IMR-90 (cell line): ENCODE measurements at regions not wholly inside any gene's neighbourhood (a gene's known extent, or its start where the extent isn't known, plus 50 kb on each side); places are given as distances from the start of the nearest gene placed in this dataset.

ENCODE experiments used
- ATAC-seq: fragments of 200-7000 bp; cut with Tn5 transposase; 2 replicates; pipeline ENCODE4 v1.9.1; 2020; ENCODE audit warnings: low read depth, mild to moderate bottlenecking, moderate library complexity
- BruUV-seq: library from RNA; stranded (reverse); fragments of 400-500 nt; replicated peaks from 2 replicates; lab custom pipeline; 2021; lab: Mats Ljungman, UMichigan
- CTCF ChIA-PET: fragments of 300-600 bp; formaldehyde crosslinking; extraction: SDS; loops from one replicate; lab custom pipeline; 2021; ENCODE audit warnings: antibody characterized with exemption; lab: Yijun Ruan, JAX
- POLR2A ChIA-PET: fragments of 300-600 bp; sonication (Branson Sonifier 250); formaldehyde crosslinking; loops from one replicate; lab custom pipeline; 2022; ENCODE audit warnings: antibody characterized with exemption; ENCODE audit not compliant: unreplicated experiment; lab: Charles Lee
- DNase-seq: peaks from one replicate; pipeline ENCODE4 v3.0.0; 2013
- H2AFZ ChIP-seq: replicated peaks from 2 replicates; pipeline ENCODE3; 2013; ENCODE audit warnings: low read length, mild to moderate bottlenecking; ENCODE audit not compliant: poor library complexity
- H2AK5ac ChIP-seq: 2 replicates; pipeline ENCODE4 v1.6.1; 2013; ENCODE audit warnings: low read depth, low read length, inconsistent platforms
- H2AK9ac ChIP-seq: replicated peaks from 2 replicates; pipeline ENCODE3; 2013; ENCODE audit warnings: mild to moderate bottlenecking, low read depth, low read length, moderate library complexity; ENCODE audit not compliant: poor library complexity
- H2BK120ac ChIP-seq: 2 replicates; pipeline ENCODE4 v1.6.1; 2013; ENCODE audit warnings: low read depth, low read length, inconsistent platforms
- H2BK15ac ChIP-seq: 3 replicates; pipeline ENCODE4 v1.6.1; 2013; ENCODE audit warnings: low read depth, low read length, inconsistent platforms
- H2BK20ac ChIP-seq: 2 replicates; pipeline ENCODE4 v1.6.1; 2013; ENCODE audit warnings: low read depth, mild to moderate bottlenecking, inconsistent platforms, low read length, moderate library complexity
- H2BK5ac ChIP-seq: 2 replicates; pipeline ENCODE4 v1.6.1; 2013; ENCODE audit warnings: mild to moderate bottlenecking, low read depth, low read length, inconsistent platforms; ENCODE audit not compliant: poor library complexity, severe bottlenecking
- H3K14ac ChIP-seq: replicated peaks from 2 replicates; pipeline ENCODE4 v1.6.1; 2013; ENCODE audit warnings: low read depth, low read length, inconsistent platforms
- H3K18ac ChIP-seq: 2 replicates; pipeline ENCODE4 v1.6.1; 2013; ENCODE audit warnings: low read depth, low read length, control low read depth
- H3K23ac ChIP-seq: 2 replicates; pipeline ENCODE4 v1.6.1; 2013; ENCODE audit warnings: low read depth, low read length, inconsistent platforms
- H3K27ac ChIP-seq: 2 replicates; pipeline ENCODE4 v1.5.1; 2013; ENCODE audit warnings: mild to moderate bottlenecking, control low read depth, low read length; ENCODE audit not compliant: insufficient read depth
- H3K27me3 ChIP-seq: 2 replicates; pipeline ENCODE4 v1.6.1; 2013; ENCODE audit warnings: low read length; ENCODE audit not compliant: control insufficient read depth, insufficient read depth
- H3K36me3 ChIP-seq: 2 replicates; pipeline ENCODE4 v1.6.1; 2013; ENCODE audit warnings: low read length, mixed read lengths; ENCODE audit not compliant: control insufficient read depth, insufficient read depth
- H3K4ac ChIP-seq: 2 replicates; pipeline ENCODE4 v1.6.1; 2013; ENCODE audit warnings: low read depth, low read length, inconsistent platforms
- H3K4me1 ChIP-seq: 2 replicates; pipeline ENCODE4 v1.6.1; 2013; ENCODE audit warnings: low read length, mixed read lengths; ENCODE audit not compliant: control insufficient read depth, insufficient read depth
- H3K4me2 ChIP-seq: 2 replicates; pipeline ENCODE4 v1.6.1; 2013; ENCODE audit warnings: low read depth, mild to moderate bottlenecking, control low read depth, low read length, moderate library complexity
- H3K4me3 ChIP-seq: 2 replicates; pipeline ENCODE4 v1.5.1; 2013; ENCODE audit warnings: low read depth, mild to moderate bottlenecking, control low read depth, low read length, moderate library complexity; ENCODE audit not compliant: insufficient read depth
- H3K56ac ChIP-seq: 2 replicates; pipeline ENCODE4 v1.6.1; 2013; ENCODE audit warnings: low read length, inconsistent platforms; ENCODE audit not compliant: insufficient read depth; ENCODE audit errors: extremely low read depth
- H3K79me1 ChIP-seq, 2 experiments: 2 replicates each; pipeline ENCODE4 v1.6.1; 2013; ENCODE audit warnings: low read length in 2 of 2, inconsistent platforms in 1 of 2, low read depth in 1 of 2
- H3K9ac ChIP-seq: 2 replicates; pipeline ENCODE4 v1.6.1; 2013; ENCODE audit warnings: low read depth, low read length, control low read depth
- H3K9me1 ChIP-seq: 2 replicates; pipeline ENCODE4 v1.6.1; 2013; ENCODE audit warnings: low read length, inconsistent platforms; ENCODE audit not compliant: insufficient read depth
- H3K9me3 ChIP-seq: 2 replicates; pipeline ENCODE4 v1.6.1; 2013; ENCODE audit warnings: low read length; ENCODE audit not compliant: control insufficient read depth, insufficient read depth
- H4K20me1 ChIP-seq: 2 replicates; pipeline ENCODE4 v1.6.1; 2013; ENCODE audit warnings: low read length, inconsistent platforms; ENCODE audit not compliant: insufficient read depth
- H4K5ac ChIP-seq: 2 replicates; pipeline ENCODE4 v1.6.1; 2013; ENCODE audit warnings: mild to moderate bottlenecking, low read depth, low read length, control low read depth
- H4K8ac ChIP-seq, 2 experiments: 2 replicates each; pipeline ENCODE4 v1.6.1; 2013; ENCODE audit warnings: low read depth in 2 of 2, low read length in 2 of 2, control low read depth in 1 of 2, inconsistent platforms in 1 of 2
- H4K91ac ChIP-seq: 2 replicates; pipeline ENCODE4 v1.6.1; 2013; ENCODE audit warnings: low read depth, low read length, inconsistent platforms; ENCODE audit not compliant: insufficient read depth
- CEBPB ChIP-seq: IDR thresholded peaks from 2 replicates; pipeline ENCODE4 v1.6.1; 2012; ENCODE audit warnings: low read depth, low read length, improper control_type of control experiment
- CHD1 ChIP-seq: IDR thresholded peaks from 2 replicates; pipeline ENCODE4 v1.6.1; 2012; ENCODE audit warnings: low read depth, low read length, improper control_type of control experiment
- MAFK ChIP-seq: IDR thresholded peaks from 2 replicates; pipeline ENCODE4 v1.6.1; 2012; ENCODE audit warnings: low read depth, low read length, improper control_type of control experiment
- RCOR1 ChIP-seq: IDR thresholded peaks from 2 replicates; pipeline ENCODE4 v1.6.1; 2012; ENCODE audit warnings: mild to moderate bottlenecking, low read length, improper control_type of control experiment; ENCODE audit not compliant: insufficient replicate concordance
- RFX5 ChIP-seq: IDR thresholded peaks from 2 replicates; pipeline ENCODE4 v1.8.0; 2012; ENCODE audit warnings: low read depth, mild to moderate bottlenecking, low read length, moderate library complexity
- WGBS, 2 experiments: methylation state at CpG; one replicate each; pipeline versions ENCODE4 v1.1.5 to v1.1.7; 2013; ENCODE audit warnings: missing lambda C conversion rate in 2 of 2; ENCODE audit not compliant: insufficient read length in 1 of 2; ENCODE audit errors: extremely low coverage in 2 of 2; 5-methylcytosine and 5-hydroxymethylcytosine counted together
- dilution Hi-C: fragments of 300-500 bp; cut with HindIII; formaldehyde crosslinking; loops from one replicate; pipeline ENCODE4 v1.14.3; 2018; ENCODE audit warnings: low sequenced_read_pairs; ENCODE audit not compliant: unreplicated experiment
- in situ Hi-C: fragments of 300-500 bp; cut with MboI; formaldehyde crosslinking; loops from 3 replicates; pipeline ENCODE4 v1.14.3; 2019; ENCODE audit warnings: low sequenced_read_pairs, inconsistent platforms, mixed read lengths
- intact Hi-C: fragments of 100-400 bp; cut with micrococcal nuclease; formaldehyde crosslinking; loops from 2 replicates; pipeline ENCODE4 v1.10.0; 2022
- TF ChIP-seq, protein P1 (sequence below): fragments of 150-350 bp; IDR thresholded peaks from 2 replicates; pipeline ENCODE4 v1.6.1; 2016; ENCODE audit warnings: low read depth, mild to moderate bottlenecking, low read length, moderate library complexity, borderline replicate concordance
- TF ChIP-seq, protein P2 (sequence below): conservative IDR thresholded peaks from 2 replicates; pipeline ENCODE4 v1.5.1; 2012; ENCODE audit warnings: mild to moderate bottlenecking, low read depth, low read length, improper control_type of control experiment
- TF ChIP-seq, protein P3 (sequence below): fragments of 150-350 bp; IDR thresholded peaks from 2 replicates; pipeline ENCODE4 v1.6.1; 2017; ENCODE audit warnings: mild to moderate bottlenecking, antibody characterized with exemption, low read length, low read depth

DNA sequence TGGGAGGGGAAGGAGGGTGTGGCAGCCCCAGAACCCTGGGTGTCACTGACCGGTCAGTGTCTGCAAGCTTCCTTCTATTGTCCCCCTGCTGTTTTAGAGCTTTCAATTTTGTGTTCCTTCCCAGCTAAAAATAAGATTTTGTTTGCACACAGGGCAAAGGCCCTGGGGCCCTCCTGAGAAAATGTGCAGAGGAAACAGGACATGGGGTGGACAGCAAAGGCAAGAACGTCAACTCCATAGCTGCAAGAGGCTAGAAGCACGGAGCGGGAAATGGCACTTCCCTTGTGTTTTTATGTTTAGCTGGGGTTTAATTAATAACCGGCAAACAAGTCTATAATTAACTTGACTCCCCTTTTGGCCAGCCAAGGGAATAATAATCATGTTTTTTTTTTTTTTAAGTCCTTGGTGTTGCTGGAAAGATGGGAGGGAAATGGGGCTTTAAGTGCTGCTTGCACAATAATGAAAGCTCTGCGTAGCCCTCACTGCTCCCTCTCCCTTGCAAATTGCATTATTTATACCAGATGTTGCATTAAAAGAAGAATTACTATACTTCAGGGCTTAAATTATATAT is 261.4 kb upstream of the USP24 start:
- no peaks in the 10 kb centered on the region for H3K9me1 ChIP-seq
- dilution Hi-C loops, result no loop called here
- no peaks in the 10 kb centered on the region for H3K27me3 ChIP-seq
- H3K79me1 ChIP-seq, result no peaks in the 10 kb centered on the region
- H2BK120ac ChIP-seq, result no peak overlapping the region
- no peaks in the 10 kb centered on the region for H3K9me3 ChIP-seq
- intact Hi-C loops, result no loop called here
- no peak overlapping the region for H3K18ac ChIP-seq
- ATAC-seq (no peak), DNase-seq (no peak)
- no peaks in the 10 kb centered on the region for H3K36me3 ChIP-seq
- no TSS peak for BruUV-seq
- no peak overlapping the region for H3K14ac ChIP-seq
- H3K4me1 ChIP-seq, result peaks cover 4% of the 10 kb centered on the region
- H3K4me2 ChIP-seq, result no peak overlapping the region
- H3K4me3 ChIP-seq, result no peak overlapping the region
- CTCF ChIA-PET, result interaction anchor here (0.7 kb wide), 1 partner anchor 752 kb away, joined by 3 read pairs; no protein-coding TSS in a partner anchor
- H2AK5ac ChIP-seq, result no peak overlapping the region; the same call in 1 of the 2 replicates
- H2AK9ac ChIP-seq, result no peak overlapping the region
- H4K20me1 ChIP-seq, result no peaks in the 10 kb centered on the region
- H4K5ac ChIP-seq, result peak overlapping the region; percentile 35; the same call in 1 of the 2 replicates
- H2BK20ac ChIP-seq, result no peak overlapping the region
- H4K91ac ChIP-seq, result peak overlapping the region; percentile 16; the same call in 1 of the 2 replicates
- no peak overlapping the region for H4K8ac ChIP-seq
- H3K4ac ChIP-seq, result no peak overlapping the region
- no peak overlapping the region for H3K56ac ChIP-seq
- no peak overlapping the region for H2AFZ ChIP-seq
- no peak overlapping the region for H3K23ac ChIP-seq
- no CpG with 5 or more reads among the region's 6 CpGs for WGBS, 2 experiments
- H3K9ac ChIP-seq, result no peak overlapping the region
- no peak overlapping the region for H3K27ac ChIP-seq
- POLR2A ChIA-PET, result interaction anchor here (0.6 to 0.7 kb wide), 2 partner anchors 114 to 1419 kb away, joined by 3 to 5 read pairs; no protein-coding TSS in a partner anchor
- H2BK5ac ChIP-seq, result no peak overlapping the region
- in situ Hi-C loops, result no loop called here
- TF ChIP-seq MAFK (no peak), RCOR1 (no peak), CEBPB (no peak), RFX5 (no peak), CHD1 (no peak)
- TF ChIP-seq, protein P1, sequence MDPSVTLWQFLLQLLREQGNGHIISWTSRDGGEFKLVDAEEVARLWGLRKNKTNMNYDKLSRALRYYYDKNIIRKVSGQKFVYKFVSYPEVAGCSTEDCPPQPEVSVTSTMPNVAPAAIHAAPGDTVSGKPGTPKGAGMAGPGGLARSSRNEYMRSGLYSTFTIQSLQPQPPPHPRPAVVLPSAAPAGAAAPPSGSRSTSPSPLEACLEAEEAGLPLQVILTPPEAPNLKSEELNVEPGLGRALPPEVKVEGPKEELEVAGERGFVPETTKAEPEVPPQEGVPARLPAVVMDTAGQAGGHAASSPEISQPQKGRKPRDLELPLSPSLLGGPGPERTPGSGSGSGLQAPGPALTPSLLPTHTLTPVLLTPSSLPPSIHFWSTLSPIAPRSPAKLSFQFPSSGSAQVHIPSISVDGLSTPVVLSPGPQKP, result no peak
- TF ChIP-seq, protein P2, sequence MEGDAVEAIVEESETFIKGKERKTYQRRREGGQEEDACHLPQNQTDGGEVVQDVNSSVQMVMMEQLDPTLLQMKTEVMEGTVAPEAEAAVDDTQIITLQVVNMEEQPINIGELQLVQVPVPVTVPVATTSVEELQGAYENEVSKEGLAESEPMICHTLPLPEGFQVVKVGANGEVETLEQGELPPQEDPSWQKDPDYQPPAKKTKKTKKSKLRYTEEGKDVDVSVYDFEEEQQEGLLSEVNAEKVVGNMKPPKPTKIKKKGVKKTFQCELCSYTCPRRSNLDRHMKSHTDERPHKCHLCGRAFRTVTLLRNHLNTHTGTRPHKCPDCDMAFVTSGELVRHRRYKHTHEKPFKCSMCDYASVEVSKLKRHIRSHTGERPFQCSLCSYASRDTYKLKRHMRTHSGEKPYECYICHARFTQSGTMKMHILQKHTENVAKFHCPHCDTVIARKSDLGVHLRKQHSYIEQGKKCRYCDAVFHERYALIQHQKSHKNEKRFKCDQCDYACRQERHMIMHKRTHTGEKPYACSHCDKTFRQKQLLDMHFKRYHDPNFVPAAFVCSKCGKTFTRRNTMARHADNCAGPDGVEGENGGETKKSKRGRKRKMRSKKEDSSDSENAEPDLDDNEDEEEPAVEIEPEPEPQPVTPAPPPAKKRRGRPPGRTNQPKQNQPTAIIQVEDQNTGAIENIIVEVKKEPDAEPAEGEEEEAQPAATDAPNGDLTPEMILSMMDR, result no peak
- TF ChIP-seq, protein P3, sequence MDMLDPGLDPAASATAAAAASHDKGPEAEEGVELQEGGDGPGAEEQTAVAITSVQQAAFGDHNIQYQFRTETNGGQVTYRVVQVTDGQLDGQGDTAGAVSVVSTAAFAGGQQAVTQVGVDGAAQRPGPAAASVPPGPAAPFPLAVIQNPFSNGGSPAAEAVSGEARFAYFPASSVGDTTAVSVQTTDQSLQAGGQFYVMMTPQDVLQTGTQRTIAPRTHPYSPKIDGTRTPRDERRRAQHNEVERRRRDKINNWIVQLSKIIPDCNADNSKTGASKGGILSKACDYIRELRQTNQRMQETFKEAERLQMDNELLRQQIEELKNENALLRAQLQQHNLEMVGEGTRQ, result no peak
- H2BK15ac ChIP-seq, result no peak overlapping the region
